Adipocyte (in vitro differentiated cells): ENCODE measurements at regions not wholly inside any gene's neighbourhood (a gene's known extent, or its start where the extent isn't known, plus 50 kb on each side); places are given as distances from the start of the nearest gene placed in this dataset.

ENCODE experiments used
- DNase-seq: peaks from one replicate; pipeline ENCODE4 v3.0.0-alpha.2; 2015; ENCODE audit warnings: low read depth
- H3K27me3 ChIP-seq: replicated peaks from 2 replicates; pipeline ENCODE4 v1.7.0; 2013; ENCODE audit warnings: mild to moderate bottlenecking, low read length, moderate library complexity; ENCODE audit not compliant: control insufficient read depth, insufficient read depth
- H3K36me3 ChIP-seq: 2 replicates; pipeline ENCODE4 v1.7.0; 2013; ENCODE audit warnings: low read length, mild to moderate bottlenecking, moderate library complexity; ENCODE audit not compliant: control insufficient read depth, insufficient read depth, severe bottlenecking
- H3K4me1 ChIP-seq: 2 replicates; pipeline ENCODE4 v1.7.0; 2013; ENCODE audit warnings: mild to moderate bottlenecking, low read length, moderate library complexity; ENCODE audit not compliant: control insufficient read depth, insufficient read depth
- H3K4me3 ChIP-seq: 2 replicates; pipeline ENCODE4 v1.7.0; 2013; ENCODE audit warnings: mild to moderate bottlenecking, low read length, moderate library complexity
- H3K9ac ChIP-seq: 2 replicates; pipeline ENCODE4 v1.7.0; 2013; ENCODE audit warnings: mild to moderate bottlenecking, low read length, moderate library complexity
- H3K9me3 ChIP-seq: 2 replicates; pipeline ENCODE4 v1.7.0; 2013; ENCODE audit warnings: mild to moderate bottlenecking, low read length, moderate library complexity; ENCODE audit not compliant: control insufficient read depth

DNA sequence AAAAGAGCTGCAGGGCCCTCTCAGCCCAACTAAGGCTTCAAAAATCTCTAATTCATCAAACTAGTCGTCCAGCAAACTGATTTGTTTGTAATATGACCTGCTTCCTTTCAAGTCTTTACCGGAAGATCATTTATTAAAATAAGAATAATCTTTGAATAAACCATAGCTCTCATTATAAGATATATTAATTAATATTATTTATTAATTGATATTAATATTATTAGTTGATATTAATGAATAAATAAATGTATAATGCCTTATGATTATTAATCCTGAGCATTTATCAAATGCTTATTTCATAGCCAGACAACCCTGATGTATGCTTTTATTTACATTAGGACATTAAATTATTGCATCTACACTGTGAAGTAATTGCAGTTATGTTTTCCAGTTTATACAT lies 550.7 kb upstream of the ALCAM start:
- DNase-seq: no peak
- Histone ChIP-seq H3K9me3 (peaks cover 12% of the 10 kb centered on the region), H3K36me3 (no peaks in the 10 kb centered on the region), H3K27me3 (no peaks in the 10 kb centered on the region), H3K9ac (no peak overlapping the region), H3K4me1 (no peaks in the 10 kb centered on the region), H3K4me3 (no peak overlapping the region)

DNA sequence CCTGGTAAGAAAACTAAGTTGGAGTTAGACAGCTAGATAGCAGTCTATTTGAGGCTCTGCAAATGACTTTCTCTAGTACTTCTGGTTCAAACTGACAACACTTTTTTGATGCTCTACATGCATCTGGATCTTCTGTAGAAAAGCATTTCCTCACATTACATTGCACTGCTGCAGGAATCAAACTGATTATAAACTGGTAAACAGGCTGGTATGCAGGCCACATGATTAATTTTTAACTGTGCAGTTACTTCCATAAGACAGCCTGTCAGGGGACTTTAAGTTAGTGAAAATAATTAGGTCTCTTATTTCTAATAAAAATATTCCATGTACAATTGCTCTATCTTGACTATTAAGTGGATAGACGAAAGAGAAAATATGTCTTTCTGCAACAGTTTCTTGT lies 550.0 kb upstream of the ALCAM start:
- Histone ChIP-seq H3K27me3 (no peaks in the 10 kb centered on the region), H3K9me3 (peaks cover 19% of the 10 kb centered on the region), H3K9ac (no peak overlapping the region), H3K4me3 (no peak overlapping the region), H3K36me3 (no peaks in the 10 kb centered on the region), H3K4me1 (no peaks in the 10 kb centered on the region)
- no peak for DNase-seq

DNA sequence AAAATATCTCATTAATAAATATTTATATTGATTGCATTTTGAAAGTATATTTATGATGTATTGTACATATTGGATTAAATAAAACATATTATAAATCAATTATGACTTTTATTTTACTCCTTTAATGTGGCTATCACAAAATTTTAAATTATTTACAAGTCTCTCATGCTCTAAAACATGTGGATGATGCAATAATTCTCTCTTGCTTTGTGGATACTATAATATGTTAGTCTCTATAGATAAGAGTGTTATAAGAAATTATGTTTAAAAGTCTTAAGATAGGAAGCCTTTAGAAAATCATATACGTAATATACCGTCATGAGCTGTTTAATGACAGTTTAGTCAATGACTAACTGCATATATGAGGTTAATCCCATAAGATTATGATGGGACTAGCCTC lies 547.4 kb upstream of the ALCAM start:
- DNase-seq: peak; percentile 4
- H3K27me3 ChIP-seq: no peaks in the 10 kb centered on the region
- H3K9me3 ChIP-seq: peaks cover 19% of the 10 kb centered on the region
- no peak overlapping the region for H3K9ac ChIP-seq
- no peak overlapping the region for H3K4me3 ChIP-seq
- H3K36me3 ChIP-seq: no peaks in the 10 kb centered on the region
- no peaks in the 10 kb centered on the region for H3K4me1 ChIP-seq

DNA sequence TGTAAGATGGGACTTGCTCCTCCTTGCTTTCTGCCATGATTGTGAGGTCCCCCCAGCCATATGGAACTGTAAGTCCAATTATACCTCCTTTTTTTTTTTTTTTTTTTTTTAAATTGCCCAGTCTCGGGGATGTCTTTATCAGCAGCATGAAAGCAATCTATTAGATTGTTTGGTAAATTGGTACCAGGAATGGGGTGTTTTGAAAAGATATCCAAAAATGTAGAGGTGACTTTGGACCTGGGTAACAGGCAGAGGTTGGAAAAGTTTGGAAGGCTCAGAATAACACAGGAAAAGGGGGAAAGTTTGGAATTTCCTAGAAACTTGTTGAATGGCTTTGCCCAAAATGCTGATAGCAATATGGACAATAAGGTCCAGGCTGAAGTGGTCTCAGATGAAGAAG lies 545.8 kb upstream of the ALCAM start:
- DNase-seq: no peak
- Histone ChIP-seq H3K4me3 (no peak overlapping the region), H3K4me1 (peaks cover 4% of the 10 kb centered on the region), H3K9me3 (peaks cover 19% of the 10 kb centered on the region), H3K9ac (no peak overlapping the region), H3K27me3 (no peaks in the 10 kb centered on the region), H3K36me3 (no peaks in the 10 kb centered on the region)

DNA sequence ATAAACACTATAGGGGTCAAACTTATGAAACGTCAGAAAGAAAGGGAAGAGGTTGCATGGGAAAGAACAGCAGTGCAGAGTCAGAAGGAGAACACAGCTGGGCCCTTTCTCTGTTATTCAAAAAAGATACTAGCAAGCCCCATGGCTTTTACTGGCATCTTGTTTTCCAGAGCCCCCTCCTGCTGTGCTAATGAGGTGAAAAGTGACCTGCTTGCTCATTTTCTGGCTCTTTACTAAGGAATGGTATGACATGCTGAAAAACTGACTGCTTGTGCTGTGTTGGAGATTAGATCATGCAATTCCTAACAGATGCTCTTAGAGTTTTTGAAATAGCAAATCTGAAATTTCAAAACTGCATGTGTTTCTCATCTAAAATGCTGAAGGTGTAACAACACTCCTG lies 541.6 kb upstream of the ALCAM start:
- H3K4me1 ChIP-seq: peaks cover 9% of the 10 kb centered on the region
- H3K9me3 ChIP-seq: peaks cover 17% of the 10 kb centered on the region
- H3K4me3 ChIP-seq: no peak overlapping the region
- no peaks in the 10 kb centered on the region for H3K27me3 ChIP-seq
- no peak overlapping the region for H3K9ac ChIP-seq
- peak; percentile 52 for DNase-seq
- H3K36me3 ChIP-seq: no peaks in the 10 kb centered on the region

DNA sequence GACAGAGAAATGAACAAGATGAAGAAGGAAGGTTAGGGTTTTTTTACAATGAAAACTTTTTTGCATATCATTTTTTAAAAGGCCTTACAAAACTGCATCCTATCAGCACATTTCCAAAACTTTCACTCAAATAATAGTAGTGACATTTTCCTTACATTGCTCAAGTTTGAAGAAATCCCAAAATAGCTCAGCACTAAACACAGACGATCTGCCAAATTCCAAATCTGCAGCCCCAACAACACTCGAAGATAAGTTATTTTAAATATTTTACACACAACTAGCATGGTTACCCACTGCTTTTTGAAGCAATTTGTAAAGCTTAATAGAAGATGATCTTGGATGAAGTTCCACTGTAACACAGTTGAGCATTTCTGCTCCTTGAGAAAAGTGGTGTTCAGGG lies 535.6 kb upstream of the ALCAM start:
- Histone ChIP-seq H3K36me3 (no peaks in the 10 kb centered on the region), H3K9me3 (no peaks in the 10 kb centered on the region), H3K27me3 (no peaks in the 10 kb centered on the region), H3K9ac (peak overlapping the region; percentile 18), H3K4me3 (peak overlapping the region; percentile 50), H3K4me1 (peaks cover 45% of the 10 kb centered on the region)
- DNase-seq: peak; percentile 43

DNA sequence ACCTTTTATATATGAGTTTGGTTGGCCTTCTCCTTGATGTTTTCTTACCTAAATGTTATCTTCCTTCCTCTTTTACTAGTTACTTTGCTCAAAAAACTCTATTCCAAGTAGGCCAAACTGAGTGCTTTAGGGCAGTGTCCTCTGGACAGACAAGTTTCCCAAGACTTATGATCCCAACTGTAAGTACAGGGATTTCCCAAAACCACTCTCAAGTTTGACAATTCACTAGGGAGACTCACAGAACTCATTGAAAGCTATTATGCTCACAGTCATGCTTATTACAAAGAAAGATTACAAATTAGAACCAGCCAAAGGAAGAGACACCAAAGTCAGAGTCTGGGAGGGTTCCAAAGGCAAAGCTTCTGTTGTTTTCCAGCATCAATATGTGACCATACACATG lies 534.2 kb upstream of the ALCAM start:
- Histone ChIP-seq H3K4me1 (peaks cover 45% of the 10 kb centered on the region), H3K36me3 (no peaks in the 10 kb centered on the region), H3K9ac (no peak overlapping the region), H3K27me3 (no peaks in the 10 kb centered on the region), H3K9me3 (no peaks in the 10 kb centered on the region), H3K4me3 (no peak overlapping the region)
- DNase-seq: peak; percentile 24

DNA sequence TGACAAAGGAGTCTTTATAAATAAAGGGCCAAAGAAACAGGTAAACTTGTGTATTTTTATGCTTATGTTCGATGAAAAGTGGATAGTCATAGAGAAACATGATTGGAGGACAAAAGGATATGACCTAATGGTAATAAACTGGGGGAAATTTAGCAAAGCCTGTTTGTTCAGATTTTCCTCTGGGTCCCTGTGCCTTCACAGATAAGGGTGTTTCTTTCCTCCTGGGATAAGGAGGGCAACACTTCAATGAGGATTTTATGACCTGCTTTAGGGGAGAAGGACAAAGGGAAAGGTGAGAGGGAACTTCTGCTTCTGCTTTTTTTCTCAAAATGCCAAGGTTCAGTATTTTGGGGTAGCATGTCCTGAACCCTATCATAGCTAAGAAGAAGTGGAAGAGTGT lies 531.3 kb upstream of the ALCAM start:
- Histone ChIP-seq H3K9me3 (no peaks in the 10 kb centered on the region), H3K4me1 (peaks cover 39% of the 10 kb centered on the region)
- DNase-seq: no peak

DNA sequence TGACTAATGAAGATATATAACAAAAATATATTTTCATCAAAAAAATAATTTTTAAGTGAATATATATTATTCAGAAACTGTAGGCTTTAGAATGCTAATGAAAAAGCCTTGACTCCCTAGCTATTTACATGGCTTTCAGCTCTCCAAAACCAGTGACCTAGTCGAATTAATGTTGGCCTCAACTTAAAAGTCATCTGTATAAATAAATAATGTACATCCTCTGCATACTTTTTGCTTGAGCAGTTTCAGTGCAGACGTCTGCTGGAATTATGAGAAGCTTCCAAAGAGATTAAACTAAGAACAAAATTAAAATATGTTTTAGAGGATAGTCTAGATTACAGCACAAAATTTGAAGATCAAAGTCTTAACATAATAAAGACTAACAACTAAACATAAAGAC lies 520.4 kb upstream of the ALCAM start:
- peak; percentile 57 for DNase-seq

More for the DNA sequence above, 531.3 kb upstream of the ALCAM start:
- no peak overlapping the region for H3K9ac ChIP-seq
- no peaks in the 10 kb centered on the region for H3K36me3 ChIP-seq
- no peak overlapping the region for H3K4me3 ChIP-seq
- no peaks in the 10 kb centered on the region for H3K27me3 ChIP-seq

DNA sequence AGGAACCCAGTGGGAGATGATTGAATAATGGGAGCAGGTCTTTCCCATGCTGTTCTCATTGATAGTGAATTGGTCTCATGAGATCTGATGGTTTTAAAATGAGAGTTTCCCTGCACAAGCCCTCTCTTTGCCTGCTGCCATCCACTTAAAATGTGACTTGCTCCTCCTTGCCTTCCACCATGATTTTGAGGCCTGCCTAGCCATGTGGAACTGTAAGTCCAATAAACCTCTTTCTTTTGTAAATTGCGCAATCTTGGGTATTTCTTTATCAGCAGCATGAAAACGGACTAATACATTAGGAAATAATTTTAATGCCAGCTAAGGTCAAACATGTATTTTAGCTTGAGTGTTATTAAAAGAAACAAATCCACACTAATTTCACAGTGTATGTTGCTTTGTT lies 517.6 kb upstream of the ALCAM start:
- no peaks in the 10 kb centered on the region for H3K4me1 ChIP-seq
- no peaks in the 10 kb centered on the region for H3K36me3 ChIP-seq
- H3K9ac ChIP-seq: no peak overlapping the region
- DNase-seq: no peak
- no peak overlapping the region for H3K4me3 ChIP-seq
- no peaks in the 10 kb centered on the region for H3K27me3 ChIP-seq
- peaks cover 7% of the 10 kb centered on the region for H3K9me3 ChIP-seq

More for the DNA sequence above, 520.4 kb upstream of the ALCAM start:
- H3K36me3 ChIP-seq: no peaks in the 10 kb centered on the region
- H3K4me1 ChIP-seq: no peaks in the 10 kb centered on the region
- H3K4me3 ChIP-seq: no peak overlapping the region
- peaks cover 7% of the 10 kb centered on the region for H3K9me3 ChIP-seq
- no peaks in the 10 kb centered on the region for H3K27me3 ChIP-seq
- H3K9ac ChIP-seq: no peak overlapping the region

DNA sequence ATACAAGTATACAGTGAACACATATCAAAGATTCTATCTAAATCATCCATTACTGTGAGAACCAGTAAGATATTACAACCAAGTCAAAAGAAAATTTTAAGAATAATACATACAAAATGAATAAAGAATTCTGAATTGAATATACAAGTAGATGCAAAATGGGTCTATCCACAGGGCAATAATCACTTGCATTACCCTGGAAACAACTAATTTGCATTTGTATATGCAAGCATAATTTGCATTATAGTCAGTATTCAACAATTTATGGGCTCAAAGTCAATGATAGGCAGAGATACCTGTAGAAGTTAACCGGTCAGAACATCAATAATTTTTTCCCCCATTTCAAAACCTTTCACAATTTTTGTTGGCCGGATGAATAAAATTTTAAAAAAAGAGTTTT lies 512.2 kb upstream of the ALCAM start:
- Histone ChIP-seq H3K36me3 (no peaks in the 10 kb centered on the region), H3K4me1 (no peaks in the 10 kb centered on the region), H3K9ac (no peak overlapping the region), H3K9me3 (no peaks in the 10 kb centered on the region), H3K4me3 (no peak overlapping the region), H3K27me3 (no peaks in the 10 kb centered on the region)
- DNase-seq: no peak

DNA sequence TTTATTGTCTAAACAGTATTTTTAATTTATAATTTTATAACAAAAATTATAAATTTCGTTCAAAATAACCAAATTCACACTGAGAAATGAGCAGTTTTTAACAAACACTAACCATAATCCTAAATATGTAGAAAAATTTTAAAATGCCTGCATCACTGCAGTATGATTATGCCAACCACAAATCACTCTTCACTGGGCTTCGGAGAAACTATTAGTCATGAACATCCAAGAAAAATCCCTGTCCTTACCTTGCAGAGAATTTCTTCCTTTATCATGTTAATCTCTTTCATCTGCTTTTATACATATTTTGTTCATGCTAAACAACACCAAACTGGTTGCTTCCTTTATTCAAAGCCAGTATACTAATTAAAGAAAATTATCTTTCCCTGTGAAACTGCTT lies 511.0 kb upstream of the ALCAM start:
- Histone ChIP-seq H3K27me3 (no peaks in the 10 kb centered on the region), H3K4me1 (no peaks in the 10 kb centered on the region)

More for the DNA sequence above, 511.0 kb upstream of the ALCAM start:
- Histone ChIP-seq H3K9me3 (no peaks in the 10 kb centered on the region), H3K36me3 (no peaks in the 10 kb centered on the region), H3K9ac (no peak overlapping the region), H3K4me3 (no peak overlapping the region)
- DNase-seq: no peak
